Neutrophil (primary cell): ENCODE measurements at regions not wholly inside any gene's neighbourhood (a gene's known extent, or its start where the extent isn't known, plus 50 kb on each side); places are given as distances from the start of the nearest gene placed in this dataset.

Experiments
- H3K27ac ChIP-seq: fragments of 200-600 bp; sonication (generic); 2 replicates; pipeline ENCODE4 v1.5.1; 2016; ENCODE audit warnings: mild to moderate bottlenecking, moderate library complexity
- H3K27me3 ChIP-seq: fragments of 200-600 bp; sonication (generic); 2 replicates; pipeline ENCODE4 v1.6.0; 2016; ENCODE audit warnings: mild to moderate bottlenecking
- H3K36me3 ChIP-seq: fragments of 200-600 bp; sonication (generic); 2 replicates; pipeline ENCODE4 v1.5.1; 2017
- H3K4me1 ChIP-seq, 2 experiments: fragments of 200-600 bp in 1 of 2; sonication (generic) in 1 of 2; 1 replicate in 1 of 2; 2 replicates in 1 of 2; pipeline versions ENCODE4 v1.5.1 to v1.6.1; 2013 to 2016; ENCODE audit warnings: low read depth in 1 of 2, low read length in 1 of 2, mild to moderate bottlenecking in 1 of 2, moderate library complexity in 1 of 2; ENCODE audit not compliant: control insufficient read depth in 1 of 2, insufficient read depth in 1 of 2
- H3K4me3 ChIP-seq, 2 experiments: fragments of 200-600 bp in 1 of 2; sonication (generic) in 1 of 2; 1 replicate in 1 of 2; 2 replicates in 1 of 2; pipeline ENCODE4 v1.5.1; 2013 to 2016; ENCODE audit warnings: low read depth in 1 of 2, low read length in 1 of 2, mild to moderate bottlenecking in 1 of 2, moderate library complexity in 1 of 2
- H3K9me3 ChIP-seq: fragments of 200-600 bp; sonication (generic); 2 replicates; pipeline ENCODE4 v1.5.1; 2016
- TF ChIP-seq, protein P1 (sequence below): fragments of 200-600 bp; sonication (generic); IDR thresholded peaks from 2 replicates; pipeline ENCODE4 v1.5.1; 2016; ENCODE audit warnings: antibody characterized with exemption

DNA sequence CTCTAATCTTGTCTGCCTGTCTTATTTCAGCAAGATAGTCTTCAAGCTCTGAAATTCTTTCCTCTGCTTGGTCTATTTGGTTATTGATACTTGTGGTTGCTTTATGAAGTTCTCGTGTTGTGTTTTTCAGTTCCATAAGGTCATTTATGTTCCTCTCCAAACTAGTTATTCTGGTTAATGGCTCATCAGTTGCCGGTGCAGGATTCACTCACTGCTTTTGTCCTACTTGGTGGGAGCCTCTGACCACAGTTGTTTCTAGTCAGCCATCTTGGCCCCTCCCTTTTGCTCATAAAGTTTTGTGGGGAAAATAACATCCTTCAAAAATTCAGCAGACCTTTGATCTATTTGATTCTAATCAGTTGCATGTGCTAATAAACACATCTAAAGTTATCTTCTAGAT, 158.6 kb upstream of the PARD3B start:
- TF ChIP-seq, protein P1, sequence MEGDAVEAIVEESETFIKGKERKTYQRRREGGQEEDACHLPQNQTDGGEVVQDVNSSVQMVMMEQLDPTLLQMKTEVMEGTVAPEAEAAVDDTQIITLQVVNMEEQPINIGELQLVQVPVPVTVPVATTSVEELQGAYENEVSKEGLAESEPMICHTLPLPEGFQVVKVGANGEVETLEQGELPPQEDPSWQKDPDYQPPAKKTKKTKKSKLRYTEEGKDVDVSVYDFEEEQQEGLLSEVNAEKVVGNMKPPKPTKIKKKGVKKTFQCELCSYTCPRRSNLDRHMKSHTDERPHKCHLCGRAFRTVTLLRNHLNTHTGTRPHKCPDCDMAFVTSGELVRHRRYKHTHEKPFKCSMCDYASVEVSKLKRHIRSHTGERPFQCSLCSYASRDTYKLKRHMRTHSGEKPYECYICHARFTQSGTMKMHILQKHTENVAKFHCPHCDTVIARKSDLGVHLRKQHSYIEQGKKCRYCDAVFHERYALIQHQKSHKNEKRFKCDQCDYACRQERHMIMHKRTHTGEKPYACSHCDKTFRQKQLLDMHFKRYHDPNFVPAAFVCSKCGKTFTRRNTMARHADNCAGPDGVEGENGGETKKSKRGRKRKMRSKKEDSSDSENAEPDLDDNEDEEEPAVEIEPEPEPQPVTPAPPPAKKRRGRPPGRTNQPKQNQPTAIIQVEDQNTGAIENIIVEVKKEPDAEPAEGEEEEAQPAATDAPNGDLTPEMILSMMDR = no peak
- Histone ChIP-seq H3K9me3 (no peaks in the 10 kb centered on the region), H3K27ac (no peak overlapping the region), H3K4me1 (no peaks in the 10 kb centered on the region), H3K27me3 (no peaks in the 10 kb centered on the region), H3K36me3 (no peaks in the 10 kb centered on the region), H3K4me3 (no peak overlapping the region)

- H3K27me3 ChIP-seq = no peaks in the 10 kb centered on the region
- no peaks in the 10 kb centered on the region for H3K9me3 ChIP-seq
- no peaks in the 10 kb centered on the region for H3K4me1 ChIP-seq
- no peak overlapping the region for H3K27ac ChIP-seq
- no peak overlapping the region for H3K4me3 ChIP-seq
- TF ChIP-seq, protein P1 = no peak
- no peaks in the 10 kb centered on the region for H3K36me3 ChIP-seq
Measured at GRCh38 chr2:204389120-204389519, 156.2 kb upstream of the PARD3B start.

- TF ChIP-seq, protein P1 = no peak
- no peaks in the 10 kb centered on the region for H3K4me1 ChIP-seq
- H3K27me3 ChIP-seq = no peaks in the 10 kb centered on the region
Measured at GRCh38 chr2:204389856-204390255, 155.4 kb upstream of the PARD3B start.

GRCh38 chr2:204395539-204395938, 149.7 kb upstream of the PARD3B start:
- TF ChIP-seq, protein P1 = no peak
- no peaks in the 10 kb centered on the region for H3K36me3 ChIP-seq
- no peak overlapping the region for H3K4me3 ChIP-seq
- H3K9me3 ChIP-seq = no peaks in the 10 kb centered on the region
- no peak overlapping the region for H3K27ac ChIP-seq
- H3K4me1 ChIP-seq = no peaks in the 10 kb centered on the region
- H3K27me3 ChIP-seq = no peaks in the 10 kb centered on the region

More at GRCh38 chr2:204389856-204390255, 155.4 kb upstream of the PARD3B start:
- Histone ChIP-seq H3K27ac (no peak overlapping the region), H3K4me3 (no peak overlapping the region), H3K36me3 (no peaks in the 10 kb centered on the region), H3K9me3 (no peaks in the 10 kb centered on the region)

DNA sequence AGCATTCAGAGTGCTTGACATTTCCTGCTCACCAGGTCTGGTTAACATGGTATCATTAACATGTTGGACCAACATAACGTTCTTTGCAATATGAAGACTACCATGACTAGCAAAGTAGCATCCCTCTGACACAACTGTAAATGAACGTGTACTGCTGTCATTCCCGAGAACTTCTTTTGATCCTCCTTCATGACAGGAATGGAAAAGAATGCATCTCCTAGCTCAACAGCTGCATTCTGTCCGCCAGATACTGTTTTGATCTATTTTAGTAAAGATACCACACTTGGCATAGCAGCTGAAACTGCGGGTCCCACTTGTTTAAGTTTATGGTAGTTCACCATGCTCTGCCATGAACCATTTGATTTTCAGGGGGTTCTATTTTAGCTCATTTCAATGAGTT, 144.2 kb upstream of the PARD3B start:
- no peak overlapping the region for H3K4me3 ChIP-seq
- H3K9me3 ChIP-seq = no peaks in the 10 kb centered on the region
- H3K4me1 ChIP-seq = no peaks in the 10 kb centered on the region
- no peaks in the 10 kb centered on the region for H3K27me3 ChIP-seq
- TF ChIP-seq, protein P1 = no peak
- H3K36me3 ChIP-seq = no peaks in the 10 kb centered on the region
- H3K27ac ChIP-seq = no peak overlapping the region
